HepG2 (cell line): ENCODE measurements at regions not wholly inside any gene's neighbourhood (a gene's known extent, or its start where the extent isn't known, plus 50 kb on each side); places are given as distances from the start of the nearest gene placed in this dataset.

Experiments used
- BHLHE40 ChIP-seq: IDR thresholded peaks from 2 replicates; pipeline ENCODE4 v1.6.1; 2011; ENCODE audit warnings: low read length, improper control_type of control experiment
- CBX2 ChIP-seq, 2 experiments: fragments of 200-600 bp in 1 of 2; sonication (generic); formaldehyde crosslinking in 1 of 2; IDR thresholded peaks; 2 replicates each; pipeline versions ENCODE4 v1.7.0 to v1.8.1; 2018 to 2022; ENCODE audit warnings: low read depth in 2 of 2, low read length in 1 of 2, mild to moderate bottlenecking in 1 of 2, missing genetic modification reagents in 1 of 2
- GMEB1 ChIP-seq: sonication (generic); formaldehyde crosslinking; IDR thresholded peaks from 2 replicates; pipeline ENCODE4 v1.5.1; 2020; ENCODE audit warnings: missing genetic modification reagents, mild to moderate bottlenecking, borderline replicate concordance
- IRX3 ChIP-seq: sonication (generic); formaldehyde crosslinking; IDR thresholded peaks from 2 replicates; pipeline ENCODE4 v1.8.1; 2023; ENCODE audit warnings: mild to moderate bottlenecking, low read depth, missing genetic modification reagents, borderline replicate concordance
- KDM4B ChIP-seq: sonication (generic); formaldehyde crosslinking; IDR thresholded peaks from 2 replicates; pipeline ENCODE4 v1.4.0; 2020; ENCODE audit warnings: missing genetic modification reagents
- MXD1 ChIP-seq: sonication (generic); formaldehyde crosslinking; IDR thresholded peaks from 2 replicates; pipeline ENCODE4 v1.4.0; 2020; ENCODE audit warnings: mild to moderate bottlenecking, missing genetic modification reagents
- PHB2 ChIP-seq: fragments of 450-650 bp; IDR thresholded peaks from 2 replicates; pipeline ENCODE4 v1.6.1; 2018; ENCODE audit not compliant: partially characterized antibody
- SMARCE1 ChIP-seq: fragments of 450-650 bp; IDR thresholded peaks from 2 replicates; pipeline ENCODE4 v1.6.1; 2017; ENCODE audit warnings: borderline replicate concordance
- TEAD2 ChIP-seq: sonication (generic); formaldehyde crosslinking; IDR thresholded peaks from 2 replicates; pipeline ENCODE4 v1.9.0; 2021; ENCODE audit warnings: missing genetic modification reagents
- TP53 ChIP-seq: sonication (generic); formaldehyde crosslinking; conservative IDR thresholded peaks from 2 replicates; pipeline ENCODE4 v1.4.0; 2020; ENCODE audit warnings: missing genetic modification reagents
- ZBTB7B ChIP-seq: sonication (generic); formaldehyde crosslinking; IDR thresholded peaks from 2 replicates; pipeline ENCODE4 v1.4.0; 2020; ENCODE audit warnings: missing genetic modification reagents
- ZFP91 ChIP-seq: sonication (generic); formaldehyde crosslinking; IDR thresholded peaks from 2 replicates; pipeline ENCODE4 v1.9.0; 2022; ENCODE audit warnings: missing genetic modification reagents, mild to moderate bottlenecking, borderline replicate concordance
- ZMYM4 ChIP-seq: sonication (generic); formaldehyde crosslinking; IDR thresholded peaks from 2 replicates; pipeline ENCODE4 v1.8.1; 2023; ENCODE audit warnings: mild to moderate bottlenecking, missing genetic modification reagents
- ZNF180 ChIP-seq: sonication (generic); formaldehyde crosslinking; IDR thresholded peaks from 2 replicates; pipeline ENCODE4 v1.4.0; 2020; ENCODE audit warnings: low read depth, missing genetic modification reagents, borderline replicate concordance
- ZNF280D ChIP-seq: sonication (generic); formaldehyde crosslinking; IDR thresholded peaks from 2 replicates; pipeline ENCODE4 v1.5.1; 2020; ENCODE audit warnings: mild to moderate bottlenecking, missing genetic modification reagents
- ZNF281 ChIP-seq: sonication (generic); formaldehyde crosslinking; IDR thresholded peaks from 2 replicates; pipeline ENCODE4 v1.4.0; 2020; ENCODE audit warnings: missing genetic modification reagents, borderline replicate concordance
- ZNF354B ChIP-seq: sonication (generic); formaldehyde crosslinking; IDR thresholded peaks from 2 replicates; pipeline ENCODE4 v1.8.0; 2022; ENCODE audit warnings: mild to moderate bottlenecking, missing genetic modification reagents
- ZNF629 ChIP-seq: sonication (generic); formaldehyde crosslinking; conservative IDR thresholded peaks from 2 replicates; pipeline ENCODE4 v1.5.0; 2020; ENCODE audit warnings: missing genetic modification reagents
- ZNF644 ChIP-seq: IDR thresholded peaks from 2 replicates; pipeline ENCODE4 v1.6.1; 2016; ENCODE audit warnings: low read depth
- ZNF816 ChIP-seq: sonication (generic); formaldehyde crosslinking; IDR thresholded peaks from 2 replicates; pipeline ENCODE4 v1.8.0; 2022; ENCODE audit warnings: missing genetic modification reagents, mild to moderate bottlenecking, borderline replicate concordance
- ZSCAN12 ChIP-seq: sonication (generic); formaldehyde crosslinking; IDR thresholded peaks from 2 replicates; pipeline ENCODE4 v1.9.0; 2021; ENCODE audit warnings: mild to moderate bottlenecking, missing genetic modification reagents

GRCh38 chr6:26187981-26188635 lies 100.9 kb downstream of the HFE start (continued):
- peak; percentile 26; the same call in 1 of the 2 replicates for TF ChIP-seq ZNF280D (CRISPR knock-in tag)
- TF ChIP-seq IRX3 = no peak
- no peak for TF ChIP-seq ZFP91
- TF ChIP-seq ZNF180 (CRISPR knock-in tag) = no peak
- no peak for TF ChIP-seq ZNF354B (CRISPR knock-in tag)
- TF ChIP-seq ZNF629 (CRISPR knock-in tag) = no peak
- TF ChIP-seq PHB2 = no peak
- 0 out of 2 replicates have a peak, but pooled peaks have one; percentile 56 for TF ChIP-seq ZNF281 (CRISPR knock-in tag)
- no peak for TF ChIP-seq MXD1 (CRISPR knock-in tag)
- no peak; the same call in 1 of the 2 replicates for TF ChIP-seq ZMYM4 (CRISPR knock-in tag)
- no peak for TF ChIP-seq KDM4B (CRISPR knock-in tag)
- no peak for TF ChIP-seq ZSCAN12 (CRISPR knock-in tag)
- no peak for TF ChIP-seq TP53 (CRISPR knock-in tag)
- TF ChIP-seq ZNF644 = peak; percentile 36; the same call in 1 of the 2 replicates
- TF ChIP-seq BHLHE40 = no peak
- no peak for TF ChIP-seq TEAD2
- no peak for TF ChIP-seq GMEB1 (CRISPR knock-in tag)
- no peak for TF ChIP-seq ZNF816 (CRISPR knock-in tag)
- no peak for TF ChIP-seq SMARCE1
- TF ChIP-seq ZBTB7B (CRISPR knock-in tag) = no peak
- no peak for TF ChIP-seq CBX2 (IDR thresholded peaks at IDR 0.05; ENCODE audit: low read depth, low read length)
- no peak for TF ChIP-seq CBX2 (CRISPR knock-in tag; IDR thresholded peaks at IDR 0.05; ENCODE audit: low read depth)
